DMS153 (cell line): ENCODE measurements at regions not wholly inside any gene's neighbourhood (a gene's known extent, or its start where the extent isn't known, plus 50 kb on each side); places are given as distances from the start of the nearest gene placed in this dataset.
"Not testable (repeated sequence)": the region's sequence is repeated elsewhere in the genome, so short reads cannot be mapped to it uniquely, and the experiment has no call there.

Source experiments
- DNase-seq: peaks from one replicate; lab custom pipeline; 2025; lab: John Stamatoyannopoulos, UW

DNA sequence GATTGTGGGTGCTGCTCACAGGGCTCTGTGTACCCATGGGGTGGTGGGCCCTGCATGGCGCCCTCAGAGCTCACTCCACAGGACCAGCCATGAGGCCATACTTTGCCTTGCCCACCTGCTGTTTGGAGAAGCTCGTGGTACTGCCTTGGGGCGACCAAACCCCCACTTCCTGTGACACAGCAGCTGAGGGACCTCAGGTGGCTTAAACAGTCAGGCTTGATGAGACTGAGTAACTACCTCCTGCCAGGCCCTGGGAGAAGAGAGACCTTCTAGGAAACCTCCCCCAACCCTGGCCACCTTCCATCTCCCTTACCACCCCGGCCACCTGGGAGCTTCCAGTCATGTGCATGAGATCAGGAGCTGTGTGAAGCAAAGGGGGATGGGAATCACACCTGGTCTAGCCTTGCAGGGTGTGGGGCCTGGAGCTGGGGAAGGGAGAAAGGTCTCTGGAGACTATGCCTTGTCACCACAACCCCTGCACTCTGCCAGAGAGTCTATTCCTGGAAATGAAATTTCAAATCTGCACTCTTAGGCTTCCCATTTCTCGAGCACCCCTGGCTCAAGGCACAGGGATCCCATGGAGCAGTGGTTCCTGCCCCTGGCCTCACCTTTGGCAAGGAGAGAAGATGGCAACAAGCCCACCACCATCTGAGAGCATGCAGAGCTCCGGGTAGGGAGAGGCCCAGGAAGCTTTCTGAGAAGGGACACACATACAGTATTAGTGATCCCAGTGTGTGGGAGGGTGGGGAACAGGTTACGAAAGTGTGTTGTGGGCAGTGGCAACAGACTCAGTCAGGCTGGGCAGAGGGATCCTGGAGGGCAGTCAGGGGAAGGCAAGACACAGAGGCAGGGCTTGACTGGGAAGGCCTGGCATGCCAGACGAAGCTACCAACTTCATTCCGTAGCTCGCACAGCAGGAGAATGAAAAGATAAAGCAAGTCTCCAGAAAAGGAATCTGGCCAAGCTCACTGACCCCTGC is 125.0 kb downstream of the URI1 start:
- DNase-seq: no peak

DNA sequence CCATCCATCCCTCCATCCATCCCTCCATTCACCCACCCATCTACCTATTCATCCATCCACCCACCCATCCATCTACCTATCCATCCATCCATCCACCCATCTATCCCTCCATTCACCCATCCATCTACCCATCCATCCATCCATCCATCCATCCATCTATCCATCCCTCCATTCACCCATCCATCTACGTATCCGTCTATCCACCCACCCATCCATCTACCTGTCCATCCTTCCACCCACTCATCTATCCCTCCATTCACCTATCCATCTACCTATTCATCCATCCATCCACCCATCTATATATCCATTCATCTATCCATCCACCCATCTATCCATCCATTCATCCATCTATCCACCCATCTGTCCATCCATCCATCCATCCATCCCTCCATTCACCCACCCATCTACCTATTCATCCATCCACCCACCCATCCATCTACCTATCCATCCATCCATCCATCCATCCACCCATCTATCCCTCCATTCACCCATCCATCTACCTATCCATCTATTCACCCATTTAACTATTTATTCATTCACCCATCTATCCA is 126.0 kb downstream of the URI1 start:
- DNase-seq: not testable (repeated sequence)

DNA sequence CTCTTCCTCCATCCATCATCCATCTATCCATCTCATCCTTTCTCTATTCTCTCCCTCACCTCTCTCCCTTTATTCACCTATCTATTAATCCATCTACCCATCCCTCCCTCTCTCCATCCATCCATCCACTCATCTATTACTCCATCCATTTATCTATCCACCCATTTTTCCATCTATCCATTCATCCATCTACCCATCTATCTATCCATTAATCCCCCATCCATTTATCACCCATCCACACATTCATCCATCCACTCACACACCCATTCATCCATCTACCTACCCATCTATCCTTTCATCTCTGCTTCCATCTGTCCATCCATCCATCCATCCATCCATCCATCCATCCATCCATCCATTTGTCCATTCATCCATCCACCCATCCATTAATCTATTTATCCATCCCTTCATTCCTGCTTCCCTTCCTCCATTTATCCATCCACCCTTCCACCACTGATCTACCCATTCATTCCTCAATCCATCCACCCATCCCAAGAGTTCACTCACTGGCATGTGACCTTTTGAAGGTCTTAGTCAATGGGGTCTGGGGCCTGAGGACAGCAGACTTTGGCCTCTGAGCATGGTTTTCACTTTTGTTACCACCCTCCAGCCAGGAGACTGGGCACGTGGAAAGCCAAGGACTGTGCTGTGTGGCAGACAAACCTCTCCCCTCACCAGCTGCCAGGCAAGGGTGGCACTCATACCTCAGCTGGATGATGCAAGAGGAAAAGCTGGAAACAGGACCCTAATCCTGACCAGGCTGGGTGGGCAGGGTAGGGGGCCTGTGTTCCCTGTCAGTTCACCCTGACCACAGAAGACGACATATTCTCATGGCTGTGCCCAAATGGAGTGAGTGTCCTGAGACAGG is 126.7 kb downstream of the URI1 start:
- DNase-seq: no peak

DNA sequence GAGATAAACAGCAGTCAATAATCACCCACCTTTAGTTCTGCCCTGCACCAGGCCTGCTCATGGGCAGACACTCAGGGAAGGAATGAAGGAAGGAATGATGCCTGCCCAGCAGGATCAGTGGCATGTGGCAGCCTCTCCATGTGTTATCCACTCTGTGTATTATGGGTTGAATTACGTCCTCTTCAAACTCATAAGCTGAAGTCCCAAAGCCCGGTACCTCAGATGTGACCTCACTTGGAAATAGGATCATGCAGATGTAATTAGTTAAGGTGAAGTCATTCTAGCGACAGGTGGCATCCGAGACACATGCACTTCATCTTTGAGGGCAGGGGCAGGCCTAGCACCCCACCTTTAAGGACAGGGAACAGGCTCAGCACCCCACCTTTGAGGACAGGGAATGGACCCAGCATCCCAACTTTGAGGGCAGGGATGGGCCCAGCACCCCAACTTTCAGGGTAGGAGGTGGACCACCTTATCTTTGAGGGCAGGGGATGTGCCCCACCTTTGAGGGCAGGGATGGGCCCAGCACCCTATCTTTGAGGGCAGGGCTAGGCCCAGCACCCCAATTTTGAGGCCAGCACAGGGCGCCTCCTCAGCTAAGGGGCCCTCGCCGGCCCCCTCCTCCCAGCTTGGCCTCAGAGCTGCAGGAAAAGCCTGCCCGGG is 127.6 kb downstream of the URI1 start:
- no peak for DNase-seq

DNA sequence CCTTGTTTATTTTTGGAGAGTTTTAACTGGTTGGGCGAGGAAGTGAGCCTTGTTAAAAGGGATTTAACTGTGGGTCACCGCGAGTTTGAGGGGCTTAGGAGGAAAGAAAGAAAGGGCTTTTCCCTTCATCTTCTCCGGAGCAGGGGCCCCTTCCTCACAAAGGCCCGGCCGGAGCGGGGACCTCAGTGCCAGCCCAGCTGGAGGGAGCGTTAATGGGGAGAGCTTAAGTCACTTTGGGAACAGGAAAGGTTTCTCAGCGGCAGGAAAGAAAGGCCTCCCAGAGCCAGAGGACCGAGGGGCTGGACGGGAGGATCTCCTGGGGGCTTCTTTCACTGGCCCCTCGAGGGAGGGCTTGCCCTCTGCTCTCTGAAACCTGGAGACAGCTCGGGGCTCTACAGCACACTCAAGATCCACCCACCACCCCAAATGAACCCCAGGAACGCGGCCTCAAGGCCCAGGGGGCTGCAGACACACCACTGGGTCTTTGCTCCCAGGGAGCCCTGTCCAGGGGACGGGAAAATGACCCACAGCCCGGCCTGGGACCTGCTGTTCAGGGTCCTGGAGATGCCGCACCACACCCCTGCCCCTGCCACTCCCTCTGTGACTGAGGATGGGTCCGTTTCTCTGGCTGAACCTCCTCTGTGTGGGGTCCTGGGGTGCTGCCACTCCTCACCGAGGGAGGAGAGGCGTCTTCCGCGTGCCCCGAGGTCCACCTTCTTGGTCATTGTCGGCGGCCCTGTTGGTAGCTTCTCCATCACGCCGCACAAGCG is 128.3 kb downstream of the URI1 start:
- DNase-seq: no peak

DNA sequence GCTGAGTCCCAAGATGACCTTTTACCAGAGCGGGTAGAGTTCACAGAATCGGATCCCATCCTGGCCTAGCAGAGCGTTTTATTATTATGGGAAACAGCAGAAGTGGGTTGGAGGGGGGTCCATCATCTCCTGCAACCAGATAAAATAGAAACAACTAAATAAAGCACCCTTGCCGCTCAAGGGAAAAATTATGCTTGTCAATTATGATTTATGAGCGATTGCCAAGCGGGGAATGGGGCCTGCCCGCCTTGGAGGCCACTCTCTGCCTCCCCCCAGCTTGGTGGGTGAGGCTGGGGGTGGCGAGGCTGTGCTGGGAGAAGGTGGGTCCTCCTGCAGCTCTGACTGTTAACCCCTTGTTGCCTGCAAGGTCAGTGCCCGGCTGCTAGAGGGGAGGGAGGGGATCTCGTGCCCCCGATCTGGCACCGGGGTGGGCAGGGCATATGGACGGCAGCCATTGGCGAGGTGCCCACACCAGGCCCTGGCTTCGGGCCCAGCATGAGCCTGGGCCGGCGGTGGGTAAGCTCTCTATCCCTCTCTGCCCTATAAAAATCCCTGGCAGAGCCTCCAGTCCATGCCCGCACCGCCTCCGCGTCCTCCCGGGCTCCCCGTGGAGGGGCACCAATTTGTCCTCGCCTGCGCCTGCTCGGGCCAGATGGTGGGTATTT is 129.1 kb downstream of the URI1 start:
- no peak for DNase-seq

DNA sequence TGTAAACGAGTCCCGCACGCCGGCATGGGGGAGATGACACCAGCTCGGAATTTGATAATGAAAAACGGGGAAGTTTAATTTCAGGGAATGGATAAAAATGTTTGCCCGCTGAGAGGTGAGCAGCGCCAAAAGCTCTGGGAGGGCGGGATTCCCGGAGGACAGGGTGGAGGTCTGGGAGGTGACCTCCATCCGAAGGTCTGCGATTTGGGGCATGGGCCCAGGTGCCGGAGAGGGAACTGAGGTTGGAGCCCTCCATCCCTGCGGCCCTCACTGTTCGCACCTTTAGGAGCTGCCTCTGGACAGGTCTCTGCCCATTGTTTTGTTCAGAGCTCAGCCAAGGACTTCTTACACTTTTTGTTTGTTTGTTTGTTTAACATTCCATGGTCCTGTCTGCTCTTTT is 129.8 kb downstream of the URI1 start:
- no peak for DNase-seq

DNA sequence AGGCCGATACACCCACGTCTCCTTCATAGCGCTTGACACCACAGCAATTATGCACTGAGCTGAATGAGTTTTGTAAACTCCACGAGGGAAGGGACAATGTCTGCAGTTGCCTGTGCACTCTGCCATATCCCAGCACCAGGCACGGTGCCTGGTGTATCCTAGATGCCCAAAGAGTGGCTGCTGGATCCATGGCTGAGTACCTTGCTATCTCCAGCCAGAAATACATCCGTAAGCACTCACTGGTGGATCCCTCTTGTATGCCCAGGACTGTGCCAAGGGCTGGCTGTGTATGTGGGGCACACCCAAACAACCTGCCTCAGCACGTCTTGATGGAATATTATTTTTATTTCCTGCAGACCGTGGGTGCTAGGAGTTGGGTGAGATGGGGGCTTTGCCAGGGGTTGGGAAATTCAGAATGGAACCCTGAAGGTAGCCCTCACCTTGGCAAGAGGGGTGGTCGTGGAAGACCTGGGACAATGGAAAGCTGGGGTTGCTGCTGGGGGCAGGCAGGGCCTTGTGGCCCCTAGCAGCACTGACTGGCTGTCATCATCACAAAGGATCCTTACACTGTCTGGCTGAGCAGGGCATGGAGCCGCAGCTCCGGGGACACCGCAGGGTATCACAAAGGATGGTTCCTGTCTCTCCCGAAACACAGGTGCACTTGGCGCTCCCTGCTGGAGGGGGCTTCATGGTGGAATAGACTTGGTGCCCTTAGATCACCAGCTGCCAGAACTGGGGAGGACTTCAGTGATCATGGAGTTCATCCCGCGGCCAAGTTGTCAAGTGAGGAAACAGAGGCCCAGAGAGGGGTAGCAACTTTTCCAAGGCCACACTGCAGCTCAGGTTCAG is 131.3 kb downstream of the URI1 start:
- no peak for DNase-seq

DNA sequence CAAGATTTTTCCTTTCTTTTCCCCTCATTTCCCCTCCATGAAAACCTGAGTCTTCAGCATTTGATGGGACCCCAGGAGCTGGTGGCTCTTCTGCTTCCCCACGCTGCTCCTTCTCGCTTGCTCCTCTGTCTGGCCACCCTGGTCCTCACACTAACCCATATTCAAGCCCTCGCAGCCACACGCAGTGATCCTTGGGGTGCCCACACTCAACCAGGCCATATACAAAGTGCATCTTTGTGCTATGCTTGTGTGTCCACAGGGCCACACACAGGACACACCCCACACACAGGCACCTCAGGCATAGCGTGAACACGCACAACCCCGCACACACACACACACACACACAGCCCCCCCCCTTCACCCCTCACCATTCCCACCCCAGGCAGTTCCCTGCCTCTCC is 132.1 kb downstream of the URI1 start:
- DNase-seq: no peak

DNA sequence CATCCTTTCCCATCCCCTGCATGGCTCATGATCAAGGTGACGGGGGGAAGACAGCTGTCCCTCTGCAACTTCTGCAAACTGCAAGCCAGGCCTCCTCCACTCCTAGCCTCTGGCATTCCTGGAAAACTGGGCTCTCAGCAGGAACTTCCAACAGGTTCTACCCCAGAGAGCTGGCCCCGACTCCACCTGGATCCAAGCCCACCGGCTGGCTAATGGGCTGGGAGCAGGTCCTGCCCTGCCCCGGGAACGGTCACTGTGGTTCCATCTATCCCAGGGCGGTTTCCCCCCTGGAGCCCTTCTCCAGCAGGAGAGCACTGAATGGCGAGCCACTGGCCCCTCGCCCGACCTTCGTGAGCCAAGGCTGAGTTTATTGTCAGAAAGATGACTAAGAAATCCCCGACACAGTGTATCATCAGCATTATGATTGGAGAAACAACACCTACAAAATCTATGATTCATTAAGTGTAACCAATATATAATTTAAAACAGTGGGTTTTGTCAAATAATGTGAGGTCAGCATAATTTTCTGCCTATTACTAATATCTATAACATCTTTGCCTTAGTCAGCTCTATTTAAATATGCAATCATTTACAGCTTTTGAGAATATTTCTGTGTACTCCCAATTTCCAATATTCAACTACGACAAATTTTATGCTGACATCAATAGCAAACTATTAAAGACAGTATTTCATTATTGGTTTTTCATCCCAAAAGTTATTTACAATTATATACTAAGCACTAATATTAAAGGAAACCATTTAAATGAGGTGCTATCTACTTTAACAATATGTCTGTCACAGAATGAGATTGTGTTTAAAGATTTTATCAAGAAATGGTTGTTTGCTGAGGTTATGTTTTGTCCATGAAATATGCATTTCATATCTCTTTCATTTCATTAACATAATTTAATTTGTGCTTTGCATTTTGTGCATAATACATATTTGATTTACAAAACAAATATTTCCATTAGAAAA is 133.0 kb downstream of the URI1 start:
- DNase-seq: no peak

DNA sequence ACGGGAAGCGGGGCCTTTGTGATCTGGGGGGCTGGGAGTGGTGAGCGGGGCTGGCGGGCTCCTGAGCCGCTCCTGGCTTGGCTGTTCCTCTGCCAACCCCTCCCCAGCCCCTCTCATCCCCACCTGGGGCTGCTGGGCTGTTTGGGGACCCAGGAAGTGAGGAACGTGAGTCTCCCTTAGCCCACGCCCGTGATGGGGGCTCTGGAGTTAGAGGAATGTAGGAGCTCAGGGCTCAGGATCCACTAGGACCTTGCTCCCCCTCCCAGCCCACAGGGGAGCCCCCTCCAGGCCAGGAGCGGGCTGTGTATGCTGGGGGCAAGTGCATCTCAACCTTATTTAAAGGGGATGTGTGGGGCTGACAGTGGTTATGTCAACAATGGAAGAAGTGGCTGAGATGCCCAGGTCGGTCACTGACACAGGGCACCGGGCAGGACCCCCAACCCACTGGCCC is 134.1 kb downstream of the URI1 start:
- no peak for DNase-seq

DNA sequence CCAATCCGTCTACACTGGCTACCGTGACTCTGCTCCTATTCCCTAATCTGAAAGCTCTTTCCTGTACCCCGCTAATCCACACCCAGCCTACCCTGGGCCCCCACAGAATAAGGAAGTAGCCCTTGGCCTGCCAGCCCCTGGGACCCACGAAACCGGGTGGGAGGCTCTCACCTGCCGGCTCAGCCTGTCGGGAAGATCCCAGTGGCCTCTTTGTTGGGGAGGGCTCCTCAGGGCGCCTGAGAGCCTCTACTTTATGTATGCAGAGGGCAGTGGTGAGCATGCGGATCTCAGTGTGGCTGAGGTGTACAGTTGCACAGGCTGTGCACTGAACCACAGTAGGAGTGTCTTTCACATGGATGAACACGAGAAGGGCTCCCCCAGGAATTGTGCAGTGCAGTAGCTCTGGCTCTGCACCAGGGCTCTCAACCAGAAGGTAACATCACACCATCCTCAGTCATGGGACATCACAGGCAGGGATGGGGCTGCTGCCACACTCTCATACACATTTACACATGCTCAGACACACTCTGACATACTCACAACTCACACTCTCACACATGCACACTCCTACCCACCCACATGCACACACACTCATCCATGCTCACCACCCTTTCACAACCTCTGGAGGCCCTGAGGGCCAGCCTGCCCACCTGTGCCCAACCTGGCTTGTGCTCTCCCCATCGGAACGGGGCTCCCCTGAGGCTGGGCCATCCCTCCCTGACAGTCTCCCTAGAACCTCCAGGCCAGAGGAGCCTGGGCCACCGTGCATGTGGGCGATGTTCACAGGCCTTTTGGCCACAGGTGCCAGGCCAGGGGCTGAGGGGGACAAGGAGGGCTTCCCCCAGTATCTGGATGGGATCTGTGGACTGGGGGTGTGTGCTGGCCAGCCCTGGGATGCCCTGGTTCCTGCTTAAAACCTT is 135.0 kb downstream of the URI1 start:
- no peak for DNase-seq

DNA sequence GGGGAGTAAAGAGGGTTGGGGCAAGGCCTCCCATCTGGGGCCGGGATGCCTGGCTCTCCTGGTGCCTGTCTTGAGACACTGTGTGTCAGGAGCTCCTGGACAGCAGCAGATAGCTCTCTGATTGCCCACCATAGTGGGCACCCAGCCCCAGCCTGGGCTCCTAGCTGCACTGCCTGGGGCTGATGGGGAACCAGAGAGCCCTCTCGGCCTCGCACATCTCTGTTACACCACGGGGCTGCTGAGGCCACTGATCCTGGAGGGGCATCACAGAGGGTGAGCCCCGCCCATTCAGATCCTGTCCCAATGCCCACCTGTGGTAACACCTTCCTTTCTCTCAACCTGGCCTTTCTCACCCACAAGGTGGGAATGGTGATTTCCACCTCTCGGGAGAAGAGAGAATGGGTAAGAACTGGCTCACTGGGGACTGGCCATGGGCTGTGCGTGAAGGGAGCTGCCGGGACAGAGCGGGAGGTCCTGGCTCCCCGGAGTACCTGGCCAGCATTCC is 135.9 kb downstream of the URI1 start:
- no peak for DNase-seq

DNA sequence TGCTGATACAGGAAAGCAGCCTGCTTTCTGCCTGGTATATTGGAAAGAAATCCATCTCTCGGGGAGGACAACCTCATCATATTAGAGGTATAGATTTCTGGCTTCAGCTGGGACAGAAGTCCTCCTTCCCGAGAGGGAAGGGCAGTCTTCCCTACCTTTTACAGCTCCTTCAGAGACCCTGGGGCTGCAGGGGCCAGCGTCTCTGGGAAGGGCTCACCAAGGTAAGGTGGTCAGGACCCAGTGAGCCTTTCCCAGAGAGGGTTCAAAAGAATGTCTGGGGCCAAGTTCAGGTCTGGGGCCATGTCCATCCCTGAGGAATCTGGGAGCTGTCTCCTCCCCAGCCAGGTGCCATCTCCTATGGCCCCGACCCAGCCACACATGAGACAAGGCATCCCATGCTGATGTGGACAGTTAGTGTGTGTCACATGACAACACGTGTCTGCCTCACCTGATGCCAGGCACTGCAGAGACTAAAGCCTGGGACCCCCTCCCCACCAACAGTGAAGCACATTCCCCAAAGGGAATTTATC is 136.4 kb downstream of the URI1 start:
- no peak for DNase-seq

DNA sequence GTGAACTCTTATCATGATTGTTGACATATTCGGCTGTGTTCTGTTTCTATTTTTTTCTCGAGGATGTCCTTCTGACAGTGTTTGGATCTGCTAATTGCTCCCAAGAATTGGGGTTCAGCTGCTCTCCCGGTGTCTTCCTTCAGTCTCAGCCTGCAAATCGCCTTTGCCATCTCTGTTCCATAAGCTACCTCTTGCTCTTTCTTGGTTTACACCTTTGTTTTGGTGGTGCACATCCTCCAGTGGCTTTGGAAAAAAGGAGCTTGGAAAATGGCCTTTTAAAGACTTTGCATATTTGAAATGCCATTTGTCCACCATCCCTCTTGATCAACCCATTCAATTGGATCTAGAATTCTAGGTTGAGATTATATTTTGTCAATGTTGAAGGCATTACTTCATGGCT is 137.2 kb downstream of the URI1 start:
- no peak for DNase-seq

DNA sequence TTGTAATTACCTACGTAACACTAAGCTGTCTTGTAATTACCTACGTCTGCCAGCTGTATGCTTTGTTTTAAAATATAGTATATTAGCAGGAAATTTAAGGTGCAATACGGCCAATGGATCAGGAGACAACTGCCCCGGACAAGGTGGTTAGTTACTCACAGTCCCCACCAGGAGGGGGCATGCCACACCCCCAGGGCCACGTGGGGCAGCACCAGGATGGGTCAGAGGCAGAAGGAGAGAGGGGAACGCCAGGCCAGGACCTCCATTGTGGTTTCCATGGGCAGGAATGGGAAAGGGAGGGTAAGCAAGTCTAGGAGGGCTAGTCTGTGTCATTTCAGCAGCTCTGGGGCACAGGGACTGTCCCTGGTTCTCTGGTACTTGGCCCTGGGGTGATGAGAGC is 140.1 kb downstream of the URI1 start:
- no peak for DNase-seq

DNA sequence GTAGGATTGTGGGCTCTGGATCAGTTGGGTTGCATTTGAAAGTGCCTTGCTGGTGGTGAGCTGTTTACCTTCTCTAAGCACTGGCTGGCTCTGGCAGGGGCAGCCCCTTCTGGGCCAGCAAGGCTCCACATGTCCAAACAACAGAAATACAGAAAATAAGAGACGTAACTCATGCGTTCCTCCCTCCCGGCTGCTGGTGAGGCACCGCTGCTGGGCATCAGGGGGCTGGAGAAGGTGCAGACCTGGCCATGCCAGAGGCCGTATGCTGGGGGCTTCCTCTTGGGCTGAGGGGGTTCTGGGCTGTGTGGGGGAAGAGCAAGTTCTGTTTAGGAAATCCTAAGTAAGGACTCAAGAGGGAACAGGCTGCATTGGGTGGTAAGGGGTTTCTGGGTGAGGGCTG is 140.6 kb downstream of the URI1 start:
- no peak for DNase-seq
